Natural killer cell (primary cell): ENCODE measurements at regions not wholly inside any gene's neighbourhood (a gene's known extent, or its start where the extent isn't known, plus 50 kb on each side); places are given as distances from the start of the nearest gene placed in this dataset.
A peak's percentile ranks its signal among the peaks of the same experiment; 100 is the strongest.

Experiments used
- ATAC-seq, 3 donors: fragments of 150-1000 bp in 2 of 3; fragments of 200-7000 bp in 1 of 3; cut with Tn5 transposase; 1 replicate in 1 of 3; 2 replicates in 2 of 3; pipeline ENCODE4 v1.10.0; 2021; ENCODE audit warnings: mild to moderate bottlenecking in 2 of 3, moderate library complexity in 2 of 3
- DNase-seq, 2 donors: peaks; one replicate each; pipeline versions ENCODE4 v3.0.0 to v3.0.0-alpha.2; 2013 to 2021; ENCODE audit warnings: mixed read lengths in 1 of 2
- H3K27ac ChIP-seq: one replicate; pipeline ENCODE4 v1.5.1; 2013; ENCODE audit warnings: mild to moderate bottlenecking, low read length
- H3K27me3 ChIP-seq: one replicate; pipeline ENCODE4 v1.6.1; 2013; ENCODE audit warnings: low read length; ENCODE audit not compliant: control insufficient read depth, insufficient read depth
- H3K36me3 ChIP-seq: one replicate; pipeline ENCODE4 v1.6.1; 2013; ENCODE audit warnings: low read length; ENCODE audit not compliant: control insufficient read depth, insufficient read depth
- H3K4me1 ChIP-seq: one replicate; pipeline ENCODE4 v1.6.1; 2013; ENCODE audit warnings: low read length; ENCODE audit not compliant: control insufficient read depth, insufficient read depth
- H3K4me3 ChIP-seq: one replicate; pipeline ENCODE4 v1.5.1; 2013; ENCODE audit warnings: low read length
- H3K9me3 ChIP-seq: one replicate; pipeline ENCODE4 v1.6.1; 2013; ENCODE audit warnings: low read length; ENCODE audit not compliant: control insufficient read depth, insufficient read depth
- H3K27ac Mint-ChIP-seq, 2 donors: one replicate each; pipeline ENCODE4 v1.8.0; 2022; ENCODE audit warnings: mild to moderate bottlenecking in 2 of 2, mixed read lengths in 2 of 2, moderate library complexity in 1 of 2
- H3K27me3 Mint-ChIP-seq, 2 donors: one replicate each; pipeline ENCODE4 v1.8.0; 2022; ENCODE audit warnings: low read depth in 2 of 2, mixed read lengths in 2 of 2
- H3K36me3 Mint-ChIP-seq: one replicate; pipeline ENCODE4 v1.8.0; 2022; ENCODE audit warnings: mixed read lengths
- H3K4me1 Mint-ChIP-seq, 2 donors: one replicate each; pipeline ENCODE4 v1.8.0; 2022; ENCODE audit warnings: mixed read lengths in 2 of 2
- H3K4me3 Mint-ChIP-seq: one replicate; pipeline ENCODE4 v1.8.0; 2022; ENCODE audit warnings: mild to moderate bottlenecking, moderate library complexity, mixed read lengths
- H3K9me3 Mint-ChIP-seq, 2 donors: one replicate each; pipeline ENCODE4 v1.8.0; 2022; ENCODE audit warnings: mixed read lengths in 2 of 2
- WGBS: methylation state at CpG from one replicate; pipeline ENCODE4 v1.1.7; 2013; ENCODE audit warnings: missing lambda C conversion rate; ENCODE audit not compliant: insufficient coverage; 5-methylcytosine and 5-hydroxymethylcytosine counted together
- intact Hi-C: fragments of 100-400 bp; cut with micrococcal nuclease; formaldehyde crosslinking; loops from one replicate; pipeline ENCODE4 v1.14.2; 2022
- TF ChIP-seq, protein P1 (sequence below): fragments of 200-600 bp; IDR thresholded peaks from one replicate; pipeline ENCODE4 v1.8.0; 2022; ENCODE audit warnings: antibody characterized with exemption

DNA sequence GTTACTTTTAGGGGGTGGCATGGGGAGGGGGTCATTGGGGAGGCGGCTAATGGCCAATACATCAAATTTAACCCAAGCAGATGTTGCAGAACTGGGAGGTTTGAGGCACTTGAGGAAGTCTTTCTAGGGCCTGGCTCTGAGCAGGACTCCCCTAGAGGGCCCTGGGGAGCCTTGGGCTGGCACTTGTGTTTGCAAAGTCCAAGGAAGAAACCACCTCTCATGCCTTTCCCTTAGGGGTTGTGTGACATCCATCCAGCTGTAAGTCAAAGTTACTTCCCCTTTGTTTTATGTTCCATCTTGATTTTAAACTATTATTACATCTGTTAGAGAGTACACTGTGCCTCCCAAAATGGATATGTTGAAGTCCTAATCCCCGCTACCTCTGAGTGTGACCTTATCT lies 159.9 kb downstream of the KATNAL1 start:
- intact Hi-C loops, result loop anchor here (5.0 kb wide), 2 partner anchors 245 to 315 kb away; no protein-coding TSS in a partner anchor
- peak overlapping the region; percentile 95 to 97 for H3K27ac Mint-ChIP-seq
- no peak overlapping the region for H3K4me3 ChIP-seq
- ATAC-seq (no peak), DNase-seq (peak in 1 of 2 donors; percentile 36)
- H3K36me3 Mint-ChIP-seq, result peaks cover 8% of the 10 kb centered on the region
- peaks cover 92 to 96% of the 10 kb centered on the region in 2 donors for H3K4me1 Mint-ChIP-seq
- 73% methylated on average over 2 of the region's 2 CpGs for WGBS
- no peaks in the 10 kb centered on the region for H3K36me3 ChIP-seq
- H3K27ac ChIP-seq, result peak overlapping the region; percentile 79
- H3K4me1 ChIP-seq, result peaks cover 85% of the 10 kb centered on the region
- no peaks in the 10 kb centered on the region for H3K27me3 Mint-ChIP-seq
- no peaks in the 10 kb centered on the region for H3K9me3 Mint-ChIP-seq
- peaks cover 9% of the 10 kb centered on the region for H3K9me3 ChIP-seq
- TF ChIP-seq, protein P1, sequence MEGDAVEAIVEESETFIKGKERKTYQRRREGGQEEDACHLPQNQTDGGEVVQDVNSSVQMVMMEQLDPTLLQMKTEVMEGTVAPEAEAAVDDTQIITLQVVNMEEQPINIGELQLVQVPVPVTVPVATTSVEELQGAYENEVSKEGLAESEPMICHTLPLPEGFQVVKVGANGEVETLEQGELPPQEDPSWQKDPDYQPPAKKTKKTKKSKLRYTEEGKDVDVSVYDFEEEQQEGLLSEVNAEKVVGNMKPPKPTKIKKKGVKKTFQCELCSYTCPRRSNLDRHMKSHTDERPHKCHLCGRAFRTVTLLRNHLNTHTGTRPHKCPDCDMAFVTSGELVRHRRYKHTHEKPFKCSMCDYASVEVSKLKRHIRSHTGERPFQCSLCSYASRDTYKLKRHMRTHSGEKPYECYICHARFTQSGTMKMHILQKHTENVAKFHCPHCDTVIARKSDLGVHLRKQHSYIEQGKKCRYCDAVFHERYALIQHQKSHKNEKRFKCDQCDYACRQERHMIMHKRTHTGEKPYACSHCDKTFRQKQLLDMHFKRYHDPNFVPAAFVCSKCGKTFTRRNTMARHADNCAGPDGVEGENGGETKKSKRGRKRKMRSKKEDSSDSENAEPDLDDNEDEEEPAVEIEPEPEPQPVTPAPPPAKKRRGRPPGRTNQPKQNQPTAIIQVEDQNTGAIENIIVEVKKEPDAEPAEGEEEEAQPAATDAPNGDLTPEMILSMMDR, result no peak
- H3K27me3 ChIP-seq, result no peaks in the 10 kb centered on the region
- H3K4me3 Mint-ChIP-seq, result peak overlapping the region; percentile 65

DNA sequence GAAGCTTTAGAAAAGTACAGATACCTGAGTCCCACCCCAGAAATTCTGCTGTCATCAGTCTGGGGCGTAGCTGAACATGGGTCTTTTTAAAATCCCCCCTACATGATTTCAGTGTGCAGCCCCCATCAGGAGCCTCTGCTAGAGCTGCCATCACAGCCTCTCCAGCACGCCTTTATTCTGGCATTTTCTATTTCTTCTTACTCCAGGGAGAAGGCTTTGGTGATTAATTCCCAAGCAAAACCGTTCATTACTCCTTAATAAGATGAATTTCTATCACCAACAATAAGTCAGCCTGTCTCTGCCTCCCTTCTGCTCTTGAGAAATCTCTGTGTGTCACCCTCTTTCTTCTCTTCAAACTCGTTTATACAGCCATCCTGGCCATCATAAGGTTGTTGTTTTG lies 160.3 kb downstream of the KATNAL1 start:
- no peaks in the 10 kb centered on the region for H3K9me3 Mint-ChIP-seq
- H3K4me3 Mint-ChIP-seq, result peak overlapping the region; percentile 17
- no peaks in the 10 kb centered on the region for H3K36me3 ChIP-seq
- H3K27ac Mint-ChIP-seq, result peak overlapping the region; percentile 95 to 97
- ATAC-seq, result no peak
- H3K27ac ChIP-seq, result peak overlapping the region; percentile 79
- H3K27me3 ChIP-seq, result no peaks in the 10 kb centered on the region
- H3K4me1 ChIP-seq, result peaks cover 85% of the 10 kb centered on the region
- H3K4me3 ChIP-seq, result no peak overlapping the region
- 91% methylated on average over 3 of the region's 4 CpGs for WGBS
- intact Hi-C loops, result loop anchor here (5.0 kb wide), 2 partner anchors 245 to 315 kb away; no protein-coding TSS in a partner anchor
- TF ChIP-seq, protein P1, result no peak
- H3K4me1 Mint-ChIP-seq, result peaks cover 92 to 96% of the 10 kb centered on the region in 2 donors
- peaks cover 9% of the 10 kb centered on the region for H3K9me3 ChIP-seq
- H3K27me3 Mint-ChIP-seq, result no peaks in the 10 kb centered on the region
- DNase-seq, result no peak
- peaks cover 8% of the 10 kb centered on the region for H3K36me3 Mint-ChIP-seq

DNA sequence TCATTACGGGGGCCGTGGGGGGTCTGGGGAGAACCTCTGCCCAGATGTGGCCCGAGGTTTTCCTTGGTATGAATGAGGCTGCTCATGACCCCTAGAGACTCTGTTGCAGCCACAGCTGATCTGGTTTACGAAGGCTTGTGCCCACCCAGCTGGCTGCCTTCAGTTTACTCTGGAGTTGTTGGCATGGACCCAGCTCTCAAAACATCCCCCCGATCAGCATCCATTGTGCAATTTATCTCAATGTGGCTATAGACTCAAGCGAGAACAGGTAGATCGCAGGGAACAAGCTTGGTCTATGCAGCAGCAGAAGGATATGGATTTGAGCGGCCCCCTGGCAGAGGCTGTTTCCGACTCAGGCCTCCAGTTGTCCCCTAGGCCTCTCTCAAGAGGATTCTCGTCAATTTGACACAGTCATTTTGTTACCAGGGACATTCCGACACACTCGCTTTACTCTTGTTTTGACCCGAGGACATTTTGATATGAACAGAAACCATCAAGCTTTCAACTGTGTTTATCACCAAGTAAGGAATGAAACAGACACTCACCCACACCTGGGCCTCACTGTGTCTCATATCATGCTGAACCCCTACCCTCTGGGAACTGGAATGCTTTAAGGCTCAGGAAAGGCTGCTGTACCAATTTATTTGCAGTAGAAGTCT lies 161.5 kb downstream of the KATNAL1 start:
- peak overlapping the region; percentile 95 to 97 for H3K27ac Mint-ChIP-seq

More for the DNA sequence above, 161.5 kb downstream of the KATNAL1 start:
- Histone ChIP-seq H3K27ac (peak overlapping the region; percentile 79), H3K9me3 (peaks cover 9% of the 10 kb centered on the region), H3K27me3 (no peaks in the 10 kb centered on the region), H3K36me3 (no peaks in the 10 kb centered on the region), H3K4me1 (peaks cover 83% of the 10 kb centered on the region), H3K4me3 (no peak overlapping the region)
- TF ChIP-seq, protein P1, result no peak
- peaks cover 91 to 93% of the 10 kb centered on the region in 2 donors for H3K4me1 Mint-ChIP-seq
- DNase-seq (peak in 1 of 2 donors; percentile 28), ATAC-seq (no peak)
- H3K36me3 Mint-ChIP-seq, result peaks cover 8% of the 10 kb centered on the region
- H3K9me3 Mint-ChIP-seq, result no peaks in the 10 kb centered on the region
- no peaks in the 10 kb centered on the region for H3K27me3 Mint-ChIP-seq
- 77% methylated on average over 13 of the region's 13 CpGs for WGBS
- peak overlapping the region; percentile 66 for H3K4me3 Mint-ChIP-seq
- intact Hi-C loops, result loop anchor here (5.0 kb wide), 2 partner anchors 244 to 316 kb away; no protein-coding TSS in a partner anchor
